GM19351 (cell line): ENCODE measurements at regions not wholly inside any gene's neighbourhood (a gene's known extent, or its start where the extent isn't known, plus 50 kb on each side); places are given as distances from the start of the nearest gene placed in this dataset.
"Not testable (repeated sequence)": the region's sequence is repeated elsewhere in the genome, so short reads cannot be mapped to it uniquely, and the experiment has no call there.

Source experiments
- ATAC-seq: cut with Tn5 transposase; IDR thresholded peaks from one replicate; pipeline ENCODE4 v1.9.1; 2021; ENCODE audit warnings: mild to moderate bottlenecking, moderate library complexity; ENCODE audit not compliant: unreplicated experiment

DNA sequence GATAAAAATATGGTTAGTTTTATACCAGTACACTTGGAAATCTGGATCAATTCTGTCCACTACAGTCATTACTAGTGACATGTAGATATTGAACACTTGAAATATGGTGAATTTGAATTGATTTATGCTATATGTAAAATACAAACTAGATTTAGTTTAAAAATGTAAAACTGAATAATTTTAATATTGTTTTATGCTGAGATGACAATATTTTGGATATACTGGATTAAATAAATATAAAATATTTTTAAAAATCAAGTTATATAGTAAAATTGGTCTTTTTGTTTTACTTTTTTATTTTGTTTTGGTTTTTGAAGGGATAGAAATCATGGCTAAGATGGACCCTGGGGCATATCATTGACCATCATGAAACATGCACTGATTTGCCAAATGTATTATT, 1372.8 kb upstream of the CDH18 start:
- not testable (repeated sequence) for ATAC-seq

GRCh38 chr5:21341948-21342261, 1353.9 kb upstream of the CDH18 start:
- not testable (repeated sequence) for ATAC-seq

- ATAC-seq: not testable (repeated sequence)
Observed at GRCh38 chr5:21341203-21341947, 1353.4 kb upstream of the CDH18 start.

DNA sequence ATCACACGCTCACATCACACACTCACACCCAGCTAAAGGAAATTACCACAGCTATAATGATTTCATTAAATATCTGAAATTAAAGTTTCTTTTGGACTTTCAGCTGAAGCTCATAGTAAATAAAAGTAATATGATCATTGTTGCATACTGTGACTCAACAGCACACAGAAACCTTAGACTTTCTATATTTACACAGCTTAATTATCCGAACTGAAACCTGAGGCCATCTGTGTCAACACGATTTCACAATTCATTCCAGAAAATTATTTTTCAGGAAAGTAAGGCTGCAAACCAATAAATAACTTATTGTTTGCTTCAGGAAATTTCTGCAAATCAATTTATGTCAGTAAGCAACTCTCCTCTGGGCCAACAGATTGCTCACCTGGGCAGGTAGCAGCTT, 1352.2 kb upstream of the CDH18 start:
- ATAC-seq: not testable (repeated sequence)

- not testable (repeated sequence) for ATAC-seq
Observed at GRCh38 chr5:21336478-21336877, 1348.5 kb upstream of the CDH18 start.

GRCh38 chr5:21315376-21315775, 1327.4 kb upstream of the CDH18 start:
- ATAC-seq: not testable (repeated sequence)

- not testable (repeated sequence) for ATAC-seq
Observed at GRCh38 chr5:21301205-21301604, 1313.2 kb upstream of the CDH18 start.

- not testable (repeated sequence) for ATAC-seq
Observed at GRCh38 chr5:21274361-21274760, 1286.4 kb upstream of the CDH18 start.

DNA sequence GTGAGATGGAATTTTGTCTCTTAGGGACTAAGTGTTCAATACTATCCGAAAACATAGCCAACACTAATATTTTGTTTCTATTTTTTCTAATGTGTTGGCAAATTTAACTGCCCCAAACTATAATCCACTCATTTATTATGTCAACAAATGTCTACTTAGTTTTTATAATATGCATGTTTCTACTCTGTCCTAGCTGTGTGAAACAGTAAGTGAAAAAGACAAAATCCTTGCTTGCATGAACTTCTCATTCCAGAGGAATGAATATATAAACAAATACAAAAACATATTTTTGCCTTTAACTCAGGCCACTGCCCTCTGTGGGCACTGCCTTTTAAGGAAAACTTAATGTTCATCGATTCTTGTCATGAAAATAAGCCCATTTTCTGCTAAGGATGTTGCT, 1275.4 kb upstream of the CDH18 start:
- no peak for ATAC-seq

GRCh38 chr5:21254161-21254560, 1266.2 kb upstream of the CDH18 start:
- no peak for ATAC-seq

GRCh38 chr5:21244982-21245381, 1257.0 kb upstream of the CDH18 start:
- ATAC-seq: no peak

GRCh38 chr5:21238786-21239185, 1250.8 kb upstream of the CDH18 start:
- no peak for ATAC-seq

- no peak for ATAC-seq
Observed at GRCh38 chr5:21237461-21237860, 1249.5 kb upstream of the CDH18 start.

DNA sequence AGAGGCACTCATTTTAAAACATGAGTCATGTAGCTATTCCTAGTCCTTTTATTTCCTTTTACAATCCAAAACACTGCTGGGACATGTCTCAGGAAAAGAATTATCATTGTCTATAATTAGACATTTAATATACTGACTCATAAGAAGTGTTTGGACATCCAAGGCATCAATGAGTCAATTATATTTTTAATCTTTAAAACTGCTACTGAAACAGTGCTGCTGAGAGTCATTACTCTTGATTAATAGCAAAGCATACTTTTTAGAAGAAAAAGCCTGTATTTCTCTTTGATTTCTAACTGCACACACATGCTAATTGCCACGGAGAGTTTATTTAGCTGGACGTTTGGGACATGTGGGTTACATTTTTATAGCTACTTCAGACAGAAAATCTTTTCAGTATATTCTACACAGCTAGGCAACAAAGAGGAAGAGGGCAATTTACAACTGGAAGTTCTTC, 1249.0 kb upstream of the CDH18 start:
- no peak for ATAC-seq

DNA sequence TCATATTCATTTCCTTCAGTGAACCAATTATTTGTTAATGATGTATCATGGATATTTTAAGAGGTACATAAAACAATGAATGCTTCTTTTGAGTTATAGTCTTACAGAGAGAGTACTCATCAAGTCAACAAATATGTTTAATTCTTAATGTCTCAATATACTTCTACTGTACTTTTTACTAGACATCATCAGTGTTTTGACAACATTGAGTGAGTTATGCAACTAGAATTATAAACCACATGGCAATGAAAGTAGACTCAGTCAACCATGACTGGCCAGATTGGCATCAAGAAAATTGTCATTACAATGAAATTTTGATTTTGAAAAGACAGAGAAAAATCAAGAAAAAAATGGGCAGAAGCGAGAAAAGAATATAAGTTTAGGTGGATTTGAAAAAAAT, 1248.1 kb upstream of the CDH18 start:
- no peak for ATAC-seq

- ATAC-seq: no peak
Observed at GRCh38 chr5:21225223-21226064, 1237.4 kb upstream of the CDH18 start.

DNA sequence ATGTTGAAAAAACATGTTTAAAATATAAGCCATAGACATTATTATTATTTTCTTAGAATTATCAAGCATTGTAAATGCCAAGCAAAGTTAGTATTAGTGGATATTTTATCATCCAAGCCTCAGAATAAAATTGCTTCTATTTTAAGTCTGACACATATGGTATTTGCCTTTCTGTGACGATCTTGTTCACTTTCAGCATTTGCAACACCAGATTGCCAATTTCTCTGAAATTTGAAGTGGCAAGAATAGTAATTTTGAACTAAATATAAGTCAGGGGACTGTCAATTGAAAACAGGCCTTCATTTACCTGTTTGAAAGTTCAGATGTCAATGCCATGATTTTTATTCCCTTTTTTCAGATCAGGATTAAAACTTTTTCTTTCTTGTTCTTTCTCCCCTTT, 1233.6 kb upstream of the CDH18 start:
- ATAC-seq: no peak

GRCh38 chr5:21219966-21220365, 1232.0 kb upstream of the CDH18 start:
- ATAC-seq: no peak

- ATAC-seq: no peak
Observed at GRCh38 chr5:21219251-21219650, 1231.3 kb upstream of the CDH18 start.

GRCh38 chr5:21212026-21212425, 1224.0 kb upstream of the CDH18 start:
- no peak for ATAC-seq

GRCh38 chr5:21209409-21209808, 1221.4 kb upstream of the CDH18 start:
- ATAC-seq: no peak

DNA sequence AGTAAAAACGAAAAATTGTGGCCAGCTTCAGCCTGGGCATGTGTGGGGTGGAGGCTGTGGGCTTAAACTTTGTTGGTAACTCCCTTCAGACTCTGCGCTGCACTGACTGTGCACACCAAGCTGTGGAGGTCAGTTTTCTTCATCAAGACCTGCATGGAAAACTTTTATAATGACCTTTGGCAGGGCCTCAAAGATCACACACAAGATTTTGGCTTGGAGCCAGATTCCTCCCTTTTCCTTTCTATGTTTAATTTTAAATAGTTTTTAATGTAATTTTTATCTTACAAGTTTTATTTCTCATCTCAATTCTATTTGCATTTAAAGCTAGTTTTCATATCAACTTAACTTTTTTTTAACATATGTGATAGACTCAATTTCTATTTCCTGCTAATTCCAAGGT, 1211.1 kb upstream of the CDH18 start:
- ATAC-seq: no peak
